Loucy (cell line): ENCODE measurements at regions not wholly inside any gene's neighbourhood (a gene's known extent, or its start where the extent isn't known, plus 50 kb on each side); places are given as distances from the start of the nearest gene placed in this dataset.

Experiments
- H2AFZ ChIP-seq: fragments of 200-600 bp; sonication (generic); 2 replicates; pipeline ENCODE4 v1.6.0; 2016; ENCODE audit warnings: antibody characterized with exemption, mild to moderate bottlenecking, low read length, moderate library complexity
- H3F3A ChIP-seq: fragments of 200-600 bp; 2 replicates; pipeline ENCODE4 v1.6.0; 2016; ENCODE audit warnings: antibody characterized with exemption, low read depth, mild to moderate bottlenecking
- H3K27me3 ChIP-seq: fragments of 200-600 bp; sonication (generic); 2 replicates; pipeline ENCODE4 v1.6.1; 2014; ENCODE audit warnings: low read length, mild to moderate bottlenecking; ENCODE audit not compliant: insufficient read depth, poor library complexity, severe bottlenecking
- H3K36me3 ChIP-seq: fragments of 200-600 bp; sonication (generic); 2 replicates; pipeline ENCODE4 v1.6.1; 2016; ENCODE audit warnings: low read length; ENCODE audit not compliant: insufficient read depth
- H3K4me1 ChIP-seq: fragments of 200-600 bp; sonication (generic); 2 replicates; pipeline ENCODE4 v1.5.1; 2014; ENCODE audit warnings: low read length, mild to moderate bottlenecking; ENCODE audit not compliant: insufficient read depth, poor library complexity, severe bottlenecking
- H3K4me2 ChIP-seq: fragments of 200-600 bp; sonication (generic); 2 replicates; pipeline ENCODE4 v1.6.0; 2014; ENCODE audit warnings: antibody characterized with exemption, low read length, low read depth, mild to moderate bottlenecking; ENCODE audit not compliant: poor library complexity, severe bottlenecking
- H3K4me3 ChIP-seq: fragments of 200-600 bp; sonication (generic); 2 replicates; pipeline ENCODE4 v1.5.1; 2014; ENCODE audit warnings: low read length, mild to moderate bottlenecking, mixed read lengths; ENCODE audit not compliant: poor library complexity, severe bottlenecking
- H3K79me2 ChIP-seq: fragments of 200-600 bp; sonication (generic); 2 replicates; pipeline ENCODE4 v1.6.1; 2014; ENCODE audit warnings: low read length; ENCODE audit not compliant: insufficient read depth
- H3K9ac ChIP-seq: fragments of 200-600 bp; sonication (generic); 2 replicates; pipeline ENCODE4 v1.6.0; 2014; ENCODE audit warnings: mild to moderate bottlenecking, low read depth, low read length, moderate library complexity; ENCODE audit not compliant: poor library complexity, severe bottlenecking
- H3K9me2 ChIP-seq: fragments of 200-600 bp; sonication (generic); replicated peaks from 2 replicates; pipeline ENCODE4 v1.6.1; 2016; ENCODE audit warnings: low read depth, low read length, mixed read lengths
- H3K9me3 ChIP-seq: fragments of 200-600 bp; sonication (generic); 2 replicates; pipeline ENCODE4 v1.6.1; 2014; ENCODE audit warnings: mild to moderate bottlenecking, antibody characterized with exemption, low read length, low read depth; ENCODE audit not compliant: insufficient read depth
- H4K20me1 ChIP-seq: fragments of 200-600 bp; sonication (generic); 2 replicates; pipeline ENCODE4 v1.6.0; 2014; ENCODE audit warnings: antibody characterized with exemption, low read length, mild to moderate bottlenecking; ENCODE audit not compliant: insufficient read depth, poor library complexity, severe bottlenecking
- EZH2phosphoT487 ChIP-seq: fragments of 200-600 bp; IDR thresholded peaks from 2 replicates; pipeline ENCODE4 v1.6.1; 2018; ENCODE audit warnings: antibody characterized with exemption, mild to moderate bottlenecking, moderate library complexity, borderline replicate concordance
- TF ChIP-seq, protein P1 (sequence below): fragments of 200-600 bp; sonication (generic); conservative IDR thresholded peaks from 2 replicates; pipeline ENCODE4 v1.5.1; 2014; ENCODE audit warnings: mild to moderate bottlenecking, antibody characterized with exemption, low read length

DNA sequence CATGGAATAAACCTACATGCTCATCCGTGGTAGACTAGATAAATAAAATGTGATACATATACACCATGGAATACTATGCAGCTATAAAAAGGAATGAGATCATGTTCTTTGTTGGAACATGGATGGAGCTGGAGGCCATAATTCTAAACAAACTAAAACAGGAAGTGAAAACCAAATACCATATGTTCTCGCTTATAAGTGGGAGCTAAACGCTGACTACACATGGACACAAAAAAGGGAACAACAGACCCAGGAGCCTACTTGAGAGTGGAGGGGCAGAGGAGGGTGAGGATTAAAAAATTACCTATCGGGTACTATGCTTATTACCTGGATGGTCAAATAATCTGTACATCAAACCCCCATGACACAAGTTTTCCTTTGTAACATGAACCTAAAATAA, 68.7 kb upstream of the SEC61G start:
- no peaks in the 10 kb centered on the region for H3K9me3 ChIP-seq
- H4K20me1 ChIP-seq: no peaks in the 10 kb centered on the region
- no peak for TF ChIP-seq EZH2phosphoT487
- TF ChIP-seq, protein P1, sequence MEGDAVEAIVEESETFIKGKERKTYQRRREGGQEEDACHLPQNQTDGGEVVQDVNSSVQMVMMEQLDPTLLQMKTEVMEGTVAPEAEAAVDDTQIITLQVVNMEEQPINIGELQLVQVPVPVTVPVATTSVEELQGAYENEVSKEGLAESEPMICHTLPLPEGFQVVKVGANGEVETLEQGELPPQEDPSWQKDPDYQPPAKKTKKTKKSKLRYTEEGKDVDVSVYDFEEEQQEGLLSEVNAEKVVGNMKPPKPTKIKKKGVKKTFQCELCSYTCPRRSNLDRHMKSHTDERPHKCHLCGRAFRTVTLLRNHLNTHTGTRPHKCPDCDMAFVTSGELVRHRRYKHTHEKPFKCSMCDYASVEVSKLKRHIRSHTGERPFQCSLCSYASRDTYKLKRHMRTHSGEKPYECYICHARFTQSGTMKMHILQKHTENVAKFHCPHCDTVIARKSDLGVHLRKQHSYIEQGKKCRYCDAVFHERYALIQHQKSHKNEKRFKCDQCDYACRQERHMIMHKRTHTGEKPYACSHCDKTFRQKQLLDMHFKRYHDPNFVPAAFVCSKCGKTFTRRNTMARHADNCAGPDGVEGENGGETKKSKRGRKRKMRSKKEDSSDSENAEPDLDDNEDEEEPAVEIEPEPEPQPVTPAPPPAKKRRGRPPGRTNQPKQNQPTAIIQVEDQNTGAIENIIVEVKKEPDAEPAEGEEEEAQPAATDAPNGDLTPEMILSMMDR: no peak
- no peaks in the 10 kb centered on the region for H3K4me1 ChIP-seq
- no peaks in the 10 kb centered on the region for H3K9me2 ChIP-seq
- H2AFZ ChIP-seq: no peak overlapping the region
- no peak overlapping the region for H3K4me2 ChIP-seq
- no peaks in the 10 kb centered on the region for H3K36me3 ChIP-seq
- H3K4me3 ChIP-seq: no peak overlapping the region
- H3K27me3 ChIP-seq: no peaks in the 10 kb centered on the region
- H3K9ac ChIP-seq: no peak overlapping the region
- H3F3A ChIP-seq: no peaks in the 10 kb centered on the region
- no peaks in the 10 kb centered on the region for H3K79me2 ChIP-seq

DNA sequence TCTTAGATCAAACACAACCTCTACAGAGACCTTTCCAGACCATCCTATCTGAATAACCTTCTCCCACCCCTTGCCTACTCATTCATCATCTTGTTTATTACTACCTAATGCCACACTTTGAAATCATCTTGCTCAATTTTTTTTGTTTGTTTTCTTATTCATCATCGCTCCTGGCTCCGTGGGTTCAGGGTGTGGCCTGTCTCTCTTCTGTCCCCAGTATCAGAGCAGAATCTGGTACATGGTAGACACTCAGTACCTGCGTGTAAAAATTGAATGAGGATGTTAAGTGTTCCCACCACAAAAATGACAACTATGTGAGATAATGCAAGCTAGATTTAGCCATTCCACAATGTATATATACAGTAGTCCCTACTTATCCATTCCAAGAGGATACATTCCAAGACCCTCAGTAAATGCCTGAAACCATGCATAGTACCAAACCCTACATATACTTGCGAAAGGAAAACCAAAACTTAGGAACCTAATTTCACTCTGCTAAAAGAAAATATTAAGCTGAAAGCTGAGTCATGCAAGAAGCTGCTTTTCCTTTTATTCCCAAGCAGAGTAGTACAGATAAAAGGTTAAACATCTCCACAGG, 72.1 kb upstream of the SEC61G start:
- Histone ChIP-seq H3K27me3 (no peaks in the 10 kb centered on the region), H3K4me3 (no peak overlapping the region), H3K4me1 (no peaks in the 10 kb centered on the region), H3K9me2 (no peaks in the 10 kb centered on the region), H3K9ac (no peak overlapping the region), H3K36me3 (no peaks in the 10 kb centered on the region), H4K20me1 (no peaks in the 10 kb centered on the region), H2AFZ (no peak overlapping the region), H3K79me2 (no peaks in the 10 kb centered on the region), H3K4me2 (no peak overlapping the region), H3F3A (no peaks in the 10 kb centered on the region), H3K9me3 (no peaks in the 10 kb centered on the region; the same call in 1 of the 2 replicates)
- no peak for TF ChIP-seq EZH2phosphoT487
- TF ChIP-seq, protein P1: no peak

DNA sequence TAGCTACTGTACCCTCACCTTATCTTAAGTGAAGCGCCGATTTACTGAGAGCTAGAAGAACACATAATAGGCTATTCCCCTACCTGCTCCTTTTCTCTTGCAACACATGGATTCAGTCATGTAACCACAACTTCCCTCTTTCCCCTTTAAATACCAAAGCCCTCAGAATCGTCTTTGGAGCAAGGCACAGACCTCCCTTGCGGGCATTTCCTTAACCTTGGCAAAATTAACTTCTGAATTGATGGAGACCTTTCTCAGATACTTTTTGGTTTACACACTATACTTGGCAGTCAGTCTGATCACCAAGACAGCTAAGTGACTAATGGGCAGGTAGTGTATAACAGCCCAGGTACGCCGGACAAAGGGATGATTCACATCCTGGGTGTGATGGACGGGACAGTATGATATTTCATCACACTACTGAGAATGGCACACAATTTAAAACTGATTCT, 72.7 kb upstream of the SEC61G start:
- Histone ChIP-seq H3K36me3 (no peaks in the 10 kb centered on the region), H3K4me3 (no peak overlapping the region), H3K9me3 (no peaks in the 10 kb centered on the region; the same call in 1 of the 2 replicates), H3F3A (no peaks in the 10 kb centered on the region), H4K20me1 (no peaks in the 10 kb centered on the region), H3K9me2 (no peaks in the 10 kb centered on the region), H3K9ac (no peak overlapping the region), H3K27me3 (no peaks in the 10 kb centered on the region), H3K4me2 (no peak overlapping the region), H3K79me2 (no peaks in the 10 kb centered on the region), H3K4me1 (no peaks in the 10 kb centered on the region), H2AFZ (no peak overlapping the region)
- TF ChIP-seq EZH2phosphoT487: no peak
- TF ChIP-seq, protein P1: no peak
